HG03521 (cell line): ENCODE measurements at regions not wholly inside any gene's neighbourhood (a gene's known extent, or its start where the extent isn't known, plus 50 kb on each side); places are given as distances from the start of the nearest gene placed in this dataset.

Experiments used
- ATAC-seq: cut with Tn5 transposase; IDR thresholded peaks from one replicate; pipeline ENCODE4 v1.9.1; 2021; ENCODE audit warnings: mild to moderate bottlenecking, moderate library complexity; ENCODE audit not compliant: unreplicated experiment

DNA sequence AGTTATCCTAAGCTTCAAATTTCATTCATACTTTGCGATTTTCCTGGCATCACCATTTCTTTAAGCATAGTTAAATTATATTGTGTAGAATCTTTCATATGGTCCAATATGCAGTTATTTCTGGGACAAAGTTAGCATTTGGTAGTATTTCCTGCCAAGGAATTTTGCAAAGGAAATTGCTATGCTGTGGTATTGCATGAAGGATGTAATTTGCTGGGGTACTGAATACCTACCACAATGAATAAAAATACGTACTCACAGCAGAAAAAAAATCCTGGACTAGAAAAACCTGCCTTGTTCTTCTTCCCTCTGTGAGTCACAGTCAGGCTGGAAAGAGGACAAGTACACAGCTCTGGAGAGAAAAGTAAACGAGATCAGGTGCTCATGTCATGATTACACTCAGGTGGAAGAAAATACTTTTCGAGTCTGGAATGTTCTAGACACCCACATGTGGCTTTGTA, 241.2 kb downstream of the PTBP2 start:
- no peak for ATAC-seq

- no peak for ATAC-seq
These were observed 243.2 kb downstream of the PTBP2 start for GRCh38 chr1:96964761-96965160.

GRCh38 chr1:96966536-96967138, 245.1 kb downstream of the PTBP2 start:
- ATAC-seq = peak; percentile 83

GRCh38 chr1:96967311-96967710, 245.7 kb downstream of the PTBP2 start:
- ATAC-seq = no peak

GRCh38 chr1:96968541-96968940, 247.0 kb downstream of the PTBP2 start:
- no peak for ATAC-seq

DNA sequence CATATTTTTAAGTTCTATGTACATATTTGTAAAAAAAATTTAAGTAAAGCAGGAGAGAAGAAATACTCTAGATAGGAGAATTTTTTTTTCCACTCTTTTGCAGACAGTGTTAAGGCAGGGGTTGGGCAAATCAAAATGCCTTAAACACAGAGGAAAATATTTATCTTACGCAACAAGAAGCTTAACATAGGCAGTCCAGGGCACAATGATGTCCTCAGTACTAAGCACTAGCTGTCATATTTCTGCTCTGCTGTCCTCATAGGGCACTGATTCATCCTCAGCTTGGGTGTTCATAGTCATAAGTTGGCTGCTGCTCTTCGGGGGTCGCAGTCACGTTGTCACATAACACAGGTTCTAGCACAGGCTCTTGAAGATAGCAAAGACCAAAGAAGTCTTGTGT, 247.4 kb downstream of the PTBP2 start:
- no peak for ATAC-seq

DNA sequence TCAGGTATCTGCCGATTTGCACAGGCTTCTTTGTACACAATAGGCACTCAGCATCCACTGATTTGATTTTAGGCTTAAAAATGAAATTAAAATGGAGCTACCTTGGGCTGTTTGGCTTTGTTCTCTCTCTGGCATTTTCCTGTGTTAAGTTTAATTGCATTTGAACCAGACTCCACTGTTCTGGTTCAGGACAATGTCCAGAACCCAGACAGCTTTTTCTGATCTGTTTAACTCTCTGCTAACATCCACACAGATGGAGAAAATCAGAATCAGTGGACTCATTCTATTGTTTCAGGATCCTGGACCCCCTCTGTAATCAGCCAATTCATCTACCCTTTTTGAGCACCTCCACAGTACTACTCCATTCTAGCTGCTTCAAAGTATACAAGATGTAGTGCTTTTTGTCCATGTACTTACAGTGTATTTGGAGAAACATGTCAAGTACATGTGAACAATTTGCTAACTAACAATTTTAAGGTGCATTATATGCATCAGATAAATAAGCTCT, 248.1 kb downstream of the PTBP2 start:
- ATAC-seq = no peak

- ATAC-seq = no peak
These were observed 249.9 kb downstream of the PTBP2 start for GRCh38 chr1:96971439-96971838.

- no peak for ATAC-seq
These were observed 250.4 kb downstream of the PTBP2 start for GRCh38 chr1:96971849-96972602.

- ATAC-seq = no peak
These were observed 252.0 kb downstream of the PTBP2 start for GRCh38 chr1:96973605-96974004.

DNA sequence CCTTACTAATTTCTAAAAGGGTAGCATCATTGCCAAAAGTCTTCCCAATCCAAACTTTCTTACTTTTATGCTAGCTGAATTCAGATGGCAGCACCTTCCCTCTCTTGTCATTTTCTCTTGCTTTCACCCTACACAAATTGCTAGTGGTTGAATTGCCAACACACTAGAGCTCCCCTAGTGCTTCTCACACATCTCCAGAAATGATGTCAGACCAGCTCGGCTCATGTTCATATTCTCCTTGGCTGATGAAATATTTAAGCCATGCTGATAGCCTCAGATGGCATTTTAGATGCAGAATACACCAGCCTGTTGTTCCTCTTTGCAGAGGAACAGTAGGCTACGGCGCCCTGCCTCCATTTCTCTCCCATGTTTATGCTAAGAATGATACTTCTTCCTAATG, 256.9 kb downstream of the PTBP2 start:
- ATAC-seq = no peak

- no peak for ATAC-seq
These were observed 257.3 kb downstream of the PTBP2 start for GRCh38 chr1:96978901-96979300.

GRCh38 chr1:96979304-96980268, 258.0 kb downstream of the PTBP2 start:
- ATAC-seq = no peak

GRCh38 chr1:96980448-96980847, 258.9 kb downstream of the PTBP2 start:
- ATAC-seq = no peak

GRCh38 chr1:96981181-96981580, 259.6 kb downstream of the PTBP2 start:
- no peak for ATAC-seq

DNA sequence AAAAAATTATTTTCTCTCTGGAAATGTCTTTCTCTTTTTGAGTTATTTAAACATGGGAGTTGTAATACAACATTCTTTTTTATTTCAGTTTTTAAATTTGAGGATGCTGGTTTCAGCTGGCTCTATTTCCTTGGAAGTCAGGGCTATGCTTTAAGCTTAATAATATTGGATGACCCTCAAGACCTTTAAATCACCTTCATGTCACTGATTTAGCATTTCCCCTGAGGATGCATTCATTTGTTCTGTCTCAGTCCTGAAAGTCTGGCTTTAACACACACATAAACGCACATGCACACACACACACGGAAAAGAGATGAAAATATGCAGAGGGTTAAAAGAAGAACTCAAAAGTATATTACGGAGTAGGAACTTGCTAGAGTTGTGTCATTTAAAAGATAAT, 260.5 kb downstream of the PTBP2 start:
- no peak for ATAC-seq

DNA sequence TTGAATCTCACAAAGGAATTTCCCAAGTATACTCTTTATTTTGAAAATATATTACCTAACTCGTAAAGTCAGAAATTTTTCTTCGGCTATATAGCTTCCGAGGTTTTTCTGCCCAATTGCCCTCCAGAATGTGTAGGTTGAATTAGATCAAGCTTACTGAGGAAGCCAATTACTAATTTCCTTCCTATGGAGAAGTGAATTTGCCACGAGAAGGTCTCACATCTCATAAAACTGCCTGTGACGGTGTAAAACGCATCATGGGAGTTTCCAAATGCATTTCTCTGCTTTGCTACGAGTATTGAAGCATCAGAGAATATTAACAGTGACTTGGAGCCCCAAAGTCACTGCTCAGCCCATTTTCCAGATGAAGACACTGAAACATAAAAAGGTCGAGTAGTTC, 262.3 kb downstream of the PTBP2 start:
- no peak for ATAC-seq

- ATAC-seq = no peak
These were observed 265.7 kb downstream of the PTBP2 start for GRCh38 chr1:96987186-96987703.

GRCh38 chr1:96989302-96989701, 267.7 kb downstream of the PTBP2 start:
- ATAC-seq = no peak

DNA sequence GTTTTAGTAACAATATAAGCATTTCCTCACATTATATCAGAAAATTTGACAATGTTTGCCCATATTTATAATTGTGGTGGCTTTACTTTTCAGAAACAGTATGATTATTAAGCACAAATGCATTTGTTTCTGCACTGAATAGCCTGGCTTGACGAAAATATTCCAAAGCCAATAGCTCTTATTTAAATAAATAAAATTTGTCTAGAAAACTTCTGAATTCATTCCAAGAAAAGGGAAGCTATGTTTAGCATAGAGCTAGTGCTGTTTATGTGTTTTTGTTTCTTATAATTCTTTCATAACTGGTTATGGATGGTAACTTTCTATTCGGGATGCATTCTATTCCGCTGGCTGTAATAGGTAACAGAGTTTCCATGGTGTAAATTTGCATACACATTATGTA, 268.6 kb downstream of the PTBP2 start:
- ATAC-seq = no peak

DNA sequence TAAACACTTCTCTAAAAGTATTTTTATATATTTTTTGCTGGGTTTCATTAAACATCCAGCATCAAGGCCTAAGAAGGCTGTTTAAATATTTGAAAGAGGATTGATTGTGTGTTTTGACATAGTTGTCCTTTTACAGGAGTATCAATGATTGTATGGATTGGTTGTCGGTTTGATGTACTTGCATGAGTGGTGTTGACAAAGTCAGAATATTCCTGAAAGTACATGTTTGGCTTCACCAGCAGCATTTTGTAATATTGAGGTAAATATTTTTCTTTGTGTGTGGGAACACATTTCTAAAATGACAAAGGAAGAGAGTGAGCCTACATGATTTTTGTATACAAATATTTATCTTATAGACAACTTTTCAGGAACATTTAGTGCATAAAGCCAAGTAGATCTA, 269.7 kb downstream of the PTBP2 start:
- ATAC-seq = no peak
